ENCODE measurements at regions not wholly inside any gene's neighbourhood (a gene's known extent, or its start where the extent isn't known, plus 50 kb on each side); places are given as distances from the start of the nearest gene placed in this dataset.

- H3K4me1 Mint-ChIP-seq (ENCODE audit: unreplicated experiment) = peaks cover 12% of the 10 kb centered on the region
- H3K27ac Mint-ChIP-seq (ENCODE audit: unreplicated experiment) = no peak overlapping the region
- peaks cover 2% of the 10 kb centered on the region for H3K27me3 Mint-ChIP-seq (ENCODE audit: unreplicated experiment)
- no peak for DNase-seq (ENCODE audit: low spot score)
- H3K9me3 Mint-ChIP-seq (ENCODE audit: unreplicated experiment) = no peaks in the 10 kb centered on the region
- no peak for TF ChIP-seq CTCF (IDR thresholded peaks at IDR 0.05; ENCODE audit: unreplicated experiment)
- no peak overlapping the region for H3K4me3 Mint-ChIP-seq (ENCODE audit: unreplicated experiment)
- no peaks in the 10 kb centered on the region for H3K36me3 Mint-ChIP-seq (ENCODE audit: low read depth, unreplicated experiment)
Measured at GRCh38 chr1:233523047-233523446, 90.9 kb upstream of the KCNK1 start.

- H3K4me3 Mint-ChIP-seq (ENCODE audit: unreplicated experiment) = no peak overlapping the region
- H3K27ac Mint-ChIP-seq (ENCODE audit: unreplicated experiment) = no peak overlapping the region
Measured at GRCh38 chr1:233527818-233528217, 86.1 kb upstream of the KCNK1 start.

GRCh38 chr1:233530665-233531386, 83.1 kb upstream of the KCNK1 start:
- Mint-ChIP-seq H3K9me3 (ENCODE audit: unreplicated experiment) (peaks cover 3% of the 10 kb centered on the region), H3K4me3 (ENCODE audit: unreplicated experiment) (no peak overlapping the region), H3K4me1 (ENCODE audit: unreplicated experiment) (no peaks in the 10 kb centered on the region), H3K36me3 (ENCODE audit: low read depth, unreplicated experiment) (no peaks in the 10 kb centered on the region), H3K27me3 (ENCODE audit: unreplicated experiment) (no peaks in the 10 kb centered on the region), H3K27ac (ENCODE audit: unreplicated experiment) (no peak overlapping the region)
- no peak for DNase-seq (ENCODE audit: low spot score)
- TF ChIP-seq CTCF (IDR thresholded peaks at IDR 0.05; ENCODE audit: unreplicated experiment) = no peak

More at GRCh38 chr1:233527818-233528217, 86.1 kb upstream of the KCNK1 start:
- Mint-ChIP-seq H3K36me3 (ENCODE audit: low read depth, unreplicated experiment) (no peaks in the 10 kb centered on the region), H3K4me1 (ENCODE audit: unreplicated experiment) (peaks cover 4% of the 10 kb centered on the region), H3K27me3 (ENCODE audit: unreplicated experiment) (no peaks in the 10 kb centered on the region), H3K9me3 (ENCODE audit: unreplicated experiment) (peaks cover 3% of the 10 kb centered on the region)
- DNase-seq (ENCODE audit: low spot score) = no peak
- no peak for TF ChIP-seq CTCF (IDR thresholded peaks at IDR 0.05; ENCODE audit: unreplicated experiment)

- Mint-ChIP-seq H3K4me1 (ENCODE audit: unreplicated experiment) (peaks cover 23% of the 10 kb centered on the region), H3K36me3 (ENCODE audit: low read depth, unreplicated experiment) (no peaks in the 10 kb centered on the region), H3K4me3 (ENCODE audit: unreplicated experiment) (no peak overlapping the region), H3K9me3 (ENCODE audit: unreplicated experiment) (no peaks in the 10 kb centered on the region), H3K27me3 (ENCODE audit: unreplicated experiment) (no peaks in the 10 kb centered on the region), H3K27ac (ENCODE audit: unreplicated experiment) (no peak overlapping the region)
- no peak for DNase-seq (ENCODE audit: low spot score)
- no peak for TF ChIP-seq CTCF (IDR thresholded peaks at IDR 0.05; ENCODE audit: unreplicated experiment)
Measured at GRCh38 chr1:233540816-233541215, 73.1 kb upstream of the KCNK1 start.

Data from endothelial cell (in vitro differentiated cells).